Panc1 (cell line): ENCODE measurements at regions not wholly inside any gene's neighbourhood (a gene's known extent, or its start where the extent isn't known, plus 50 kb on each side); places are given as distances from the start of the nearest gene placed in this dataset.

ENCODE experiments used
- ATAC-seq: fragments of 200-7000 bp; cut with Tn5 transposase; 2 replicates; pipeline ENCODE4 v1.9.1; 2020; ENCODE audit warnings: mild to moderate bottlenecking, moderate library complexity
- BruUV-seq: library from RNA; stranded (reverse); fragments of 400-500 nt; replicated peaks from 2 replicates; lab custom pipeline; 2021; lab: Mats Ljungman, UMichigan
- CTCF ChIA-PET: fragments of 300-600 bp; sonication (Branson Sonifier 250); formaldehyde crosslinking; loops from one replicate; lab custom pipeline; 2022; ENCODE audit warnings: antibody characterized with exemption; lab: Charles Lee
- POLR2A ChIA-PET: fragments of 300-600 bp; sonication (Branson Sonifier 250); formaldehyde crosslinking; loops from one replicate; lab custom pipeline; 2022; ENCODE audit warnings: antibody characterized with exemption; lab: Charles Lee
- DNase-seq: peaks from one replicate; pipeline ENCODE4 v3.0.0-alpha.2; 2010; ENCODE audit warnings: low read depth, low spot score
- H3K27ac ChIP-seq: 2 replicates; pipeline ENCODE4 v1.5.1; 2011; ENCODE audit warnings: mild to moderate bottlenecking, low read length, inconsistent platforms
- H3K27me3 ChIP-seq: fragments of 200-500 bp; sonication (Bioruptor generic); 2 replicates; pipeline ENCODE4 v1.6.0; 2014; ENCODE audit warnings: low read length, inconsistent platforms; ENCODE audit not compliant: control insufficient read depth, insufficient read depth
- H3K36me3 ChIP-seq: fragments of 200-500 bp; sonication (Bioruptor generic); 2 replicates; pipeline ENCODE4 v1.5.1; 2014; ENCODE audit warnings: inconsistent platforms, mild to moderate bottlenecking, low read length, moderate library complexity; ENCODE audit not compliant: control insufficient read depth, insufficient read depth
- H3K4me1 ChIP-seq: 2 replicates; pipeline ENCODE4 v1.5.1; 2011; ENCODE audit warnings: inconsistent platforms, mild to moderate bottlenecking, low read length, moderate library complexity; ENCODE audit not compliant: control insufficient read depth, insufficient read depth
- H3K4me3 ChIP-seq, 2 experiments: 2 replicates each; pipeline ENCODE4 v1.5.1; 2011 to 2012; ENCODE audit warnings: low read depth in 2 of 2, low read length in 2 of 2, mild to moderate bottlenecking in 2 of 2, inconsistent platforms in 1 of 2, moderate library complexity in 1 of 2
- H3K9me3 ChIP-seq: fragments of 200-500 bp; sonication (Bioruptor generic); 2 replicates; pipeline ENCODE4 v1.5.1; 2014; ENCODE audit warnings: low read depth, mild to moderate bottlenecking, inconsistent platforms, low read length, moderate library complexity; ENCODE audit not compliant: control insufficient read depth, insufficient read depth
- POLR2AphosphoS5 ChIP-seq: IDR thresholded peaks from 2 replicates; pipeline ENCODE4 v1.6.1; 2012; ENCODE audit warnings: mild to moderate bottlenecking, low read depth, low read length, moderate library complexity
- SIN3A ChIP-seq: IDR thresholded peaks from 2 replicates; pipeline ENCODE4 v1.6.1; 2012; ENCODE audit warnings: low read depth, mild to moderate bottlenecking, low read length, moderate library complexity, borderline replicate concordance; ENCODE audit not compliant: insufficient read depth
- TCF7L2 ChIP-seq: IDR thresholded peaks from 2 replicates; pipeline ENCODE4 v1.6.1; 2011; ENCODE audit warnings: mild to moderate bottlenecking, low read depth, low read length, inconsistent platforms
- in situ Hi-C: cut with HindIII; loops from 2 replicates; pipeline ENCODE4 v1.10.0; 2016; ENCODE audit warnings: low sequenced_read_pairs, low pct_unique_long_range_greater_than_20kb
- intact Hi-C: fragments of 100-400 bp; cut with micrococcal nuclease; formaldehyde crosslinking; loops from one replicate; pipeline ENCODE4 v1.10.0; 2022; ENCODE audit not compliant: unreplicated experiment
- TF ChIP-seq, protein P1 (sequence below), 2 experiments: IDR thresholded peaks; 2 replicates each; pipeline ENCODE4 v1.6.1; 2011 to 2012; ENCODE audit warnings: low read depth in 2 of 2, control low read depth in 1 of 2, low read length in 1 of 2, mild to moderate bottlenecking in 1 of 2, moderate library complexity in 1 of 2; ENCODE audit not compliant: insufficient read depth in 1 of 2
- TF ChIP-seq, protein P2 (sequence below): fragments of 450-650 bp; IDR thresholded peaks from 2 replicates; pipeline ENCODE4 v1.5.1; 2017; ENCODE audit warnings: mild to moderate bottlenecking

GRCh38 chr12:25828188-25828587 lies 130.3 kb upstream of the RASSF8 start:
- in situ Hi-C loops, result no loop called here
- Histone ChIP-seq H3K4me3 (no peak overlapping the region), H3K27me3 (peaks cover 12% of the 10 kb centered on the region; the same call in 1 of the 2 replicates), H3K27ac (no peak overlapping the region), H3K9me3 (no peaks in the 10 kb centered on the region), H3K4me1 (no peaks in the 10 kb centered on the region), H3K36me3 (no peaks in the 10 kb centered on the region)
- TF ChIP-seq, protein P1, sequence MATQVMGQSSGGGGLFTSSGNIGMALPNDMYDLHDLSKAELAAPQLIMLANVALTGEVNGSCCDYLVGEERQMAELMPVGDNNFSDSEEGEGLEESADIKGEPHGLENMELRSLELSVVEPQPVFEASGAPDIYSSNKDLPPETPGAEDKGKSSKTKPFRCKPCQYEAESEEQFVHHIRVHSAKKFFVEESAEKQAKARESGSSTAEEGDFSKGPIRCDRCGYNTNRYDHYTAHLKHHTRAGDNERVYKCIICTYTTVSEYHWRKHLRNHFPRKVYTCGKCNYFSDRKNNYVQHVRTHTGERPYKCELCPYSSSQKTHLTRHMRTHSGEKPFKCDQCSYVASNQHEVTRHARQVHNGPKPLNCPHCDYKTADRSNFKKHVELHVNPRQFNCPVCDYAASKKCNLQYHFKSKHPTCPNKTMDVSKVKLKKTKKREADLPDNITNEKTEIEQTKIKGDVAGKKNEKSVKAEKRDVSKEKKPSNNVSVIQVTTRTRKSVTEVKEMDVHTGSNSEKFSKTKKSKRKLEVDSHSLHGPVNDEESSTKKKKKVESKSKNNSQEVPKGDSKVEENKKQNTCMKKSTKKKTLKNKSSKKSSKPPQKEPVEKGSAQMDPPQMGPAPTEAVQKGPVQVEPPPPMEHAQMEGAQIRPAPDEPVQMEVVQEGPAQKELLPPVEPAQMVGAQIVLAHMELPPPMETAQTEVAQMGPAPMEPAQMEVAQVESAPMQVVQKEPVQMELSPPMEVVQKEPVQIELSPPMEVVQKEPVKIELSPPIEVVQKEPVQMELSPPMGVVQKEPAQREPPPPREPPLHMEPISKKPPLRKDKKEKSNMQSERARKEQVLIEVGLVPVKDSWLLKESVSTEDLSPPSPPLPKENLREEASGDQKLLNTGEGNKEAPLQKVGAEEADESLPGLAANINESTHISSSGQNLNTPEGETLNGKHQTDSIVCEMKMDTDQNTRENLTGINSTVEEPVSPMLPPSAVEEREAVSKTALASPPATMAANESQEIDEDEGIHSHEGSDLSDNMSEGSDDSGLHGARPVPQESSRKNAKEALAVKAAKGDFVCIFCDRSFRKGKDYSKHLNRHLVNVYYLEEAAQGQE (IDR thresholded peaks at IDR 0.05; ENCODE audit: insufficient read depth in 1 of 2, low read depth in 2 of 2, low read length in 1 of 2), result no peak
- TF ChIP-seq POLR2AphosphoS5, result no peak
- no peak for TF ChIP-seq TCF7L2
- TF ChIP-seq SIN3A, result no peak
- TF ChIP-seq, protein P2, sequence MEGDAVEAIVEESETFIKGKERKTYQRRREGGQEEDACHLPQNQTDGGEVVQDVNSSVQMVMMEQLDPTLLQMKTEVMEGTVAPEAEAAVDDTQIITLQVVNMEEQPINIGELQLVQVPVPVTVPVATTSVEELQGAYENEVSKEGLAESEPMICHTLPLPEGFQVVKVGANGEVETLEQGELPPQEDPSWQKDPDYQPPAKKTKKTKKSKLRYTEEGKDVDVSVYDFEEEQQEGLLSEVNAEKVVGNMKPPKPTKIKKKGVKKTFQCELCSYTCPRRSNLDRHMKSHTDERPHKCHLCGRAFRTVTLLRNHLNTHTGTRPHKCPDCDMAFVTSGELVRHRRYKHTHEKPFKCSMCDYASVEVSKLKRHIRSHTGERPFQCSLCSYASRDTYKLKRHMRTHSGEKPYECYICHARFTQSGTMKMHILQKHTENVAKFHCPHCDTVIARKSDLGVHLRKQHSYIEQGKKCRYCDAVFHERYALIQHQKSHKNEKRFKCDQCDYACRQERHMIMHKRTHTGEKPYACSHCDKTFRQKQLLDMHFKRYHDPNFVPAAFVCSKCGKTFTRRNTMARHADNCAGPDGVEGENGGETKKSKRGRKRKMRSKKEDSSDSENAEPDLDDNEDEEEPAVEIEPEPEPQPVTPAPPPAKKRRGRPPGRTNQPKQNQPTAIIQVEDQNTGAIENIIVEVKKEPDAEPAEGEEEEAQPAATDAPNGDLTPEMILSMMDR, result no peak
- DNase-seq (no peak), ATAC-seq (no peak)
- intact Hi-C loops, result no loop called here
- BruUV-seq, result no TSS peak
- POLR2A ChIA-PET, result no interaction called here
- CTCF ChIA-PET, result no interaction called here

GRCh38 chr12:25829192-25829591 lies 129.3 kb upstream of the RASSF8 start:
- ChIA-PET CTCF (no interaction called here), POLR2A (no interaction called here)
- no peak overlapping the region for H3K27ac ChIP-seq
- H3K36me3 ChIP-seq, result no peaks in the 10 kb centered on the region
- H3K4me3 ChIP-seq, result no peak overlapping the region
- no TSS peak for BruUV-seq
- no peak for DNase-seq
- no peaks in the 10 kb centered on the region for H3K9me3 ChIP-seq
- in situ Hi-C loops, result no loop called here
- intact Hi-C loops, result no loop called here
- H3K4me1 ChIP-seq, result no peaks in the 10 kb centered on the region
- ATAC-seq, result no peak
- TF ChIP-seq, protein P2, result 0 out of 2 replicates have a peak, but pooled peaks have one; percentile 7
- no peak for TF ChIP-seq POLR2AphosphoS5
- no peak for TF ChIP-seq SIN3A
- peaks cover 19% of the 10 kb centered on the region; the same call in 1 of the 2 replicates for H3K27me3 ChIP-seq
